GM23338 (cell line): ENCODE measurements at regions not wholly inside any gene's neighbourhood (a gene's known extent, or its start where the extent isn't known, plus 50 kb on each side); places are given as distances from the start of the nearest gene placed in this dataset.

Experiments used
- ATAC-seq: fragments of 200-7000 bp; cut with Tn5 transposase; 3 replicates; pipeline ENCODE4 v1.9.1; 2020
- DNase-seq: peaks from one replicate; pipeline ENCODE4 v3.0.0-alpha.2; 2015; ENCODE audit warnings: low spot score
- H2AFZ ChIP-seq: fragments of 200-600 bp; sonication (generic); 2 replicates; pipeline ENCODE4 v1.8.0; 2016; ENCODE audit warnings: antibody characterized with exemption, mild to moderate bottlenecking, moderate library complexity
- H3F3A ChIP-seq: fragments of 200-600 bp; sonication (generic); replicated peaks from 2 replicates; pipeline ENCODE4 v1.8.0; 2017; ENCODE audit warnings: antibody characterized with exemption, mixed run types, low read depth
- H3K27ac ChIP-seq: fragments of 200-600 bp; sonication (generic); 2 replicates; pipeline ENCODE4 v1.6.1; 2016; ENCODE audit warnings: low read depth
- H3K27me3 ChIP-seq: fragments of 200-600 bp; sonication (generic); 2 replicates; pipeline ENCODE4 v1.8.0; 2016; ENCODE audit warnings: mild to moderate bottlenecking, mixed run types, moderate library complexity; ENCODE audit not compliant: insufficient read depth
- H3K36me3 ChIP-seq: fragments of 200-600 bp; sonication (generic); 2 replicates; pipeline ENCODE4 v1.8.0; 2016; ENCODE audit warnings: mild to moderate bottlenecking; ENCODE audit not compliant: insufficient read depth
- H3K4me1 ChIP-seq: fragments of 200-600 bp; sonication (generic); 2 replicates; pipeline ENCODE4 v1.8.0; 2016; ENCODE audit warnings: mild to moderate bottlenecking, moderate library complexity; ENCODE audit not compliant: insufficient read depth
- H3K4me2 ChIP-seq: fragments of 200-600 bp; sonication (generic); 2 replicates; pipeline ENCODE4 v1.7.1; 2017; ENCODE audit warnings: mixed run types
- H3K4me3 ChIP-seq: fragments of 200-600 bp; sonication (generic); 2 replicates; pipeline ENCODE4 v1.6.1; 2016; ENCODE audit warnings: mixed run types
- H3K79me2 ChIP-seq: fragments of 200-600 bp; sonication (generic); replicated peaks from 2 replicates; pipeline ENCODE4 v1.8.0; 2017; ENCODE audit warnings: mild to moderate bottlenecking; ENCODE audit not compliant: insufficient read depth
- H3K9me2 ChIP-seq: fragments of 200-600 bp; sonication (generic); 2 replicates; pipeline ENCODE4 v1.8.0; 2017; ENCODE audit not compliant: insufficient read depth
- H4K20me1 ChIP-seq: fragments of 200-600 bp; sonication (generic); replicated peaks from 2 replicates; pipeline ENCODE4 v1.8.0; 2017; ENCODE audit warnings: mild to moderate bottlenecking; ENCODE audit not compliant: insufficient read depth
- H3K27ac Mint-ChIP-seq: 2 replicates; pipeline ENCODE4 v1.8.0; 2020; ENCODE audit warnings: inconsistent platforms, mild to moderate bottlenecking, moderate library complexity, mixed read lengths
- H3K27me3 Mint-ChIP-seq: 3 replicates; pipeline ENCODE4 v1.8.0; 2022; ENCODE audit warnings: low read depth, mild to moderate bottlenecking, moderate library complexity, mixed read lengths, inconsistent platforms; ENCODE audit not compliant: insufficient read depth, poor library complexity
- H3K36me3 Mint-ChIP-seq: 3 replicates; pipeline ENCODE4 v1.8.0; 2021; ENCODE audit warnings: low read depth, mild to moderate bottlenecking, inconsistent platforms, moderate library complexity, mixed read lengths
- H3K4me1 Mint-ChIP-seq: 3 replicates; pipeline ENCODE4 v1.8.0; 2020; ENCODE audit warnings: mild to moderate bottlenecking, inconsistent platforms, mixed read lengths
- H3K4me3 Mint-ChIP-seq: 3 replicates; pipeline ENCODE4 v1.8.0; 2021; ENCODE audit warnings: moderate library complexity, mild to moderate bottlenecking, inconsistent platforms, mixed read lengths
- H3K9me3 Mint-ChIP-seq: 3 replicates; pipeline ENCODE4 v1.8.0; 2020; ENCODE audit warnings: moderate library complexity, mild to moderate bottlenecking, inconsistent platforms, mixed read lengths
- CREB1 ChIP-seq: fragments of 250-450 bp; sonication (Bioruptor Pico); IDR thresholded peaks from 2 replicates; pipeline ENCODE4 v1.5.0; 2020; ENCODE audit warnings: low read depth, mild to moderate bottlenecking, moderate library complexity
- EZH2 ChIP-seq: fragments of 200-600 bp; sonication (generic); IDR thresholded peaks from one replicate; pipeline ENCODE4 v1.8.0; 2017; ENCODE audit warnings: antibody characterized with exemption, mild to moderate bottlenecking, low read depth; ENCODE audit not compliant: unreplicated experiment
- EZH2phosphoT487 ChIP-seq: fragments of 200-600 bp; sonication (generic); IDR thresholded peaks from one replicate; pipeline ENCODE4 v1.8.1; 2018; ENCODE audit warnings: antibody characterized with exemption; ENCODE audit not compliant: unreplicated experiment
- JUNB ChIP-seq: IDR thresholded peaks from one replicate; pipeline ENCODE4 v1.6.1; 2016; ENCODE audit warnings: antibody characterized with exemption; ENCODE audit not compliant: unreplicated experiment
- NANOG ChIP-seq: IDR thresholded peaks from 2 replicates; pipeline ENCODE4 v1.6.1; 2016; ENCODE audit warnings: antibody characterized with exemption, borderline replicate concordance
- POLR2AphosphoS5 ChIP-seq: IDR thresholded peaks from 2 replicates; pipeline ENCODE4 v1.6.1; 2016; ENCODE audit warnings: antibody characterized with exemption, low read depth
- STAT1 ChIP-seq: IDR thresholded peaks from one replicate; pipeline ENCODE4 v1.6.1; 2016; ENCODE audit warnings: antibody characterized with exemption; ENCODE audit not compliant: unreplicated experiment
- ZNF114 ChIP-seq: fragments of 250-450 bp; sonication (Bioruptor Pico); IDR thresholded peaks from 2 replicates; pipeline ENCODE4 v1.5.0; 2020; ENCODE audit warnings: mild to moderate bottlenecking, moderate library complexity
- ZNF331 ChIP-seq: fragments of 250-450 bp; sonication (Bioruptor Pico); IDR thresholded peaks from 2 replicates; pipeline ENCODE4 v1.5.0; 2020; ENCODE audit warnings: low read depth, mild to moderate bottlenecking, moderate library complexity
- TF ChIP-seq, protein P1 (sequence below): IDR thresholded peaks from 2 replicates; pipeline ENCODE4 v1.6.1; 2016; ENCODE audit warnings: antibody characterized with exemption
- TF ChIP-seq, protein P2 (sequence below): fragments of 250-450 bp; sonication (Bioruptor Pico); IDR thresholded peaks from 2 replicates; pipeline ENCODE4 v1.5.0; 2020; ENCODE audit warnings: mild to moderate bottlenecking, moderate library complexity
- TF ChIP-seq, protein P3 (sequence below), 2 experiments: fragments of 200-600 bp in 1 of 2; sonication (generic) in 1 of 2; conservative IDR thresholded peaks; 2 replicates each; pipeline versions ENCODE4 v1.5.1 to v1.6.1; 2016 to 2017; ENCODE audit warnings: antibody characterized with exemption in 2 of 2, low read depth in 2 of 2, mild to moderate bottlenecking in 2 of 2, moderate library complexity in 1 of 2
- TF ChIP-seq, protein P4 (sequence below): IDR thresholded peaks from one replicate; pipeline ENCODE4 v1.6.1; 2018; ENCODE audit warnings: antibody characterized with exemption; ENCODE audit not compliant: unreplicated experiment

DNA sequence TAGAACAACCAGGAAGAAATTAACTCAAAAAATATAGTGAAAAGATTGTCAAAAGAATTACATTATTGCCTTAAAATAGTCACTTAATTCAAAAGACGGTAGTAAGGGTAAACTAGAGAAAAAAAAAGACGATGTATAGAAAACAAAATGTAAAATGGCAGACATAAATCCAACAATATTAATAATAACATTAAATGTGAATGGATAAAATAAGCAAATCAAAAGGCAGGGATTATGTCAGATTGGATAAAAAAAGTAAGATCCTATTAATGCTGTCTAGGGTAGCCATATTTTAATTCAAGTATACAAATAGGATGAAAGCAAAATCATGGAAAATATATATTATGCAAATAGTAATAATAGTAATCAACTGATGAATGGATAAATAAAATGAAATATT lies 134.0 kb upstream of the ADCY2 start:
- H3K4me1 ChIP-seq = peaks cover 12% of the 10 kb centered on the region
- no peaks in the 10 kb centered on the region; the same call in 1 of the 2 replicates for H3K79me2 ChIP-seq
- peaks cover 42% of the 10 kb centered on the region for H3K4me1 Mint-ChIP-seq
- peak overlapping the region; percentile 91 for H3K27ac ChIP-seq
- H4K20me1 ChIP-seq = no peaks in the 10 kb centered on the region
- no peak for ATAC-seq
- no peaks in the 10 kb centered on the region for H3F3A ChIP-seq
- peaks cover 67% of the 10 kb centered on the region for H3K36me3 Mint-ChIP-seq
- no peak for DNase-seq
- H3K4me2 ChIP-seq = no peak overlapping the region
- peak overlapping the region; percentile 94 for H3K27ac Mint-ChIP-seq
- no peaks in the 10 kb centered on the region for H3K9me2 ChIP-seq
- TF ChIP-seq CREB1 (no peak), JUNB (no peak), EZH2 (no peak), ZNF114 (CRISPR knock-in tag) (no peak), STAT1 (no peak), NANOG (no peak), EZH2phosphoT487 (no peak), POLR2AphosphoS5 (no peak), ZNF331 (CRISPR knock-in tag) (no peak)
- TF ChIP-seq, protein P1, sequence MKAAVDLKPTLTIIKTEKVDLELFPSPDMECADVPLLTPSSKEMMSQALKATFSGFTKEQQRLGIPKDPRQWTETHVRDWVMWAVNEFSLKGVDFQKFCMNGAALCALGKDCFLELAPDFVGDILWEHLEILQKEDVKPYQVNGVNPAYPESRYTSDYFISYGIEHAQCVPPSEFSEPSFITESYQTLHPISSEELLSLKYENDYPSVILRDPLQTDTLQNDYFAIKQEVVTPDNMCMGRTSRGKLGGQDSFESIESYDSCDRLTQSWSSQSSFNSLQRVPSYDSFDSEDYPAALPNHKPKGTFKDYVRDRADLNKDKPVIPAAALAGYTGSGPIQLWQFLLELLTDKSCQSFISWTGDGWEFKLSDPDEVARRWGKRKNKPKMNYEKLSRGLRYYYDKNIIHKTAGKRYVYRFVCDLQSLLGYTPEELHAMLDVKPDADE = no peak
- TF ChIP-seq, protein P2, sequence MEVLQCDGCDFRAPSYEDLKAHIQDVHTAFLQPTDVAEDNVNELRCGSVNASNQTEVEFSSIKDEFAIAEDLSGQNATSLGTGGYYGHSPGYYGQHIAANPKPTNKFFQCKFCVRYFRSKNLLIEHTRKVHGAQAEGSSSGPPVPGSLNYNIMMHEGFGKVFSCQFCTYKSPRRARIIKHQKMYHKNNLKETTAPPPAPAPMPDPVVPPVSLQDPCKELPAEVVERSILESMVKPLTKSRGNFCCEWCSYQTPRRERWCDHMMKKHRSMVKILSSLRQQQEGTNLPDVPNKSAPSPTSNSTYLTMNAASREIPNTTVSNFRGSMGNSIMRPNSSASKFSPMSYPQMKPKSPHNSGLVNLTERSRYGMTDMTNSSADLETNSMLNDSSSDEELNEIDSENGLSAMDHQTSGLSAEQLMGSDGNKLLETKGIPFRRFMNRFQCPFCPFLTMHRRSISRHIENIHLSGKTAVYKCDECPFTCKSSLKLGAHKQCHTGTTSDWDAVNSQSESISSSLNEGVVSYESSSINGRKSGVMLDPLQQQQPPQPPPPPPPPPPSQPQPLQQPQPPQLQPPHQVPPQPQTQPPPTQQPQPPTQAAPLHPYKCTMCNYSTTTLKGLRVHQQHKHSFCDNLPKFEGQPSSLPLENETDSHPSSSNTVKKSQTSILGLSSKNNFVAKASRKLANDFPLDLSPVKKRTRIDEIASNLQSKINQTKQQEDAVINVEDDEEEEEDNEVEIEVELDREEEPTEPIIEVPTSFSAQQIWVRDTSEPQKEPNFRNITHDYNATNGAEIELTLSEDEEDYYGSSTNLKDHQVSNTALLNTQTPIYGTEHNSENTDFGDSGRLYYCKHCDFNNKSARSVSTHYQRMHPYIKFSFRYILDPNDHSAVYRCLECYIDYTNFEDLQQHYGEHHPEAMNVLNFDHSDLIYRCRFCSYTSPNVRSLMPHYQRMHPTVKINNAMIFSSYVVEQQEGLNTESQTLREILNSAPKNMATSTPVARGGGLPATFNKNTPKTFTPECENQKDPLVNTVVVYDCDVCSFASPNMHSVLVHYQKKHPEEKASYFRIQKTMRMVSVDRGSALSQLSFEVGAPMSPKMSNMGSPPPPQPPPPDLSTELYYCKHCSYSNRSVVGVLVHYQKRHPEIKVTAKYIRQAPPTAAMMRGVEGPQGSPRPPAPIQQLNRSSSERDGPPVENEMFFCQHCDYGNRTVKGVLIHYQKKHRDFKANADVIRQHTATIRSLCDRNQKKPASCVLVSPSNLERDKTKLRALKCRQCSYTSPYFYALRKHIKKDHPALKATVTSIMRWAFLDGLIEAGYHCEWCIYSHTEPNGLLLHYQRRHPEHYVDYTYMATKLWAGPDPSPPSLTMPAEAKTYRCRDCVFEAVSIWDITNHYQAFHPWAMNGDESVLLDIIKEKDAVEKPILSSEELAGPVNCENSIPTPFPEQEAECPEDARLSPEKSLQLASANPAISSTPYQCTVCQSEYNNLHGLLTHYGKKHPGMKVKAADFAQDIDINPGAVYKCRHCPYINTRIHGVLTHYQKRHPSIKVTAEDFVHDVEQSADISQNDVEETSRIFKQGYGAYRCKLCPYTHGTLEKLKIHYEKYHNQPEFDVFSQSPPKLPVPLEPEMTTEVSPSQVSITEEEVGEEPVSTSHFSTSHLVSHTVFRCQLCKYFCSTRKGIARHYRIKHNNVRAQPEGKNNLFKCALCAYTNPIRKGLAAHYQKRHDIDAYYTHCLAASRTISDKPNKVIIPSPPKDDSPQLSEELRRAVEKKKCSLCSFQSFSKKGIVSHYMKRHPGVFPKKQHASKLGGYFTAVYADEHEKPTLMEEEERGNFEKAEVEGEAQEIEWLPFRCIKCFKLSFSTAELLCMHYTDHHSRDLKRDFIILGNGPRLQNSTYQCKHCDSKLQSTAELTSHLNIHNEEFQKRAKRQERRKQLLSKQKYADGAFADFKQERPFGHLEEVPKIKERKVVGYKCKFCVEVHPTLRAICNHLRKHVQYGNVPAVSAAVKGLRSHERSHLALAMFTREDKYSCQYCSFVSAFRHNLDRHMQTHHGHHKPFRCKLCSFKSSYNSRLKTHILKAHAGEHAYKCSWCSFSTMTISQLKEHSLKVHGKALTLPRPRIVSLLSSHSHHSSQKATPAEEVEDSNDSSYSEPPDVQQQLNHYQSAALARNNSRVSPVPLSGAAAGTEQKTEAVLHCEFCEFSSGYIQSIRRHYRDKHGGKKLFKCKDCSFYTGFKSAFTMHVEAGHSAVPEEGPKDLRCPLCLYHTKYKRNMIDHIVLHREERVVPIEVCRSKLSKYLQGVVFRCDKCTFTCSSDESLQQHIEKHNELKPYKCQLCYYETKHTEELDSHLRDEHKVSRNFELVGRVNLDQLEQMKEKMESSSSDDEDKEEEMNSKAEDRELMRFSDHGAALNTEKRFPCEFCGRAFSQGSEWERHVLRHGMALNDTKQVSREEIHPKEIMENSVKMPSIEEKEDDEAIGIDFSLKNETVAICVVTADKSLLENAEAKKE = no peak
- TF ChIP-seq, protein P3, sequence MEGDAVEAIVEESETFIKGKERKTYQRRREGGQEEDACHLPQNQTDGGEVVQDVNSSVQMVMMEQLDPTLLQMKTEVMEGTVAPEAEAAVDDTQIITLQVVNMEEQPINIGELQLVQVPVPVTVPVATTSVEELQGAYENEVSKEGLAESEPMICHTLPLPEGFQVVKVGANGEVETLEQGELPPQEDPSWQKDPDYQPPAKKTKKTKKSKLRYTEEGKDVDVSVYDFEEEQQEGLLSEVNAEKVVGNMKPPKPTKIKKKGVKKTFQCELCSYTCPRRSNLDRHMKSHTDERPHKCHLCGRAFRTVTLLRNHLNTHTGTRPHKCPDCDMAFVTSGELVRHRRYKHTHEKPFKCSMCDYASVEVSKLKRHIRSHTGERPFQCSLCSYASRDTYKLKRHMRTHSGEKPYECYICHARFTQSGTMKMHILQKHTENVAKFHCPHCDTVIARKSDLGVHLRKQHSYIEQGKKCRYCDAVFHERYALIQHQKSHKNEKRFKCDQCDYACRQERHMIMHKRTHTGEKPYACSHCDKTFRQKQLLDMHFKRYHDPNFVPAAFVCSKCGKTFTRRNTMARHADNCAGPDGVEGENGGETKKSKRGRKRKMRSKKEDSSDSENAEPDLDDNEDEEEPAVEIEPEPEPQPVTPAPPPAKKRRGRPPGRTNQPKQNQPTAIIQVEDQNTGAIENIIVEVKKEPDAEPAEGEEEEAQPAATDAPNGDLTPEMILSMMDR (conservative IDR thresholded peaks at IDR 0.05; ENCODE audit: low read depth in 2 of 2) = no peak
- TF ChIP-seq, protein P4, sequence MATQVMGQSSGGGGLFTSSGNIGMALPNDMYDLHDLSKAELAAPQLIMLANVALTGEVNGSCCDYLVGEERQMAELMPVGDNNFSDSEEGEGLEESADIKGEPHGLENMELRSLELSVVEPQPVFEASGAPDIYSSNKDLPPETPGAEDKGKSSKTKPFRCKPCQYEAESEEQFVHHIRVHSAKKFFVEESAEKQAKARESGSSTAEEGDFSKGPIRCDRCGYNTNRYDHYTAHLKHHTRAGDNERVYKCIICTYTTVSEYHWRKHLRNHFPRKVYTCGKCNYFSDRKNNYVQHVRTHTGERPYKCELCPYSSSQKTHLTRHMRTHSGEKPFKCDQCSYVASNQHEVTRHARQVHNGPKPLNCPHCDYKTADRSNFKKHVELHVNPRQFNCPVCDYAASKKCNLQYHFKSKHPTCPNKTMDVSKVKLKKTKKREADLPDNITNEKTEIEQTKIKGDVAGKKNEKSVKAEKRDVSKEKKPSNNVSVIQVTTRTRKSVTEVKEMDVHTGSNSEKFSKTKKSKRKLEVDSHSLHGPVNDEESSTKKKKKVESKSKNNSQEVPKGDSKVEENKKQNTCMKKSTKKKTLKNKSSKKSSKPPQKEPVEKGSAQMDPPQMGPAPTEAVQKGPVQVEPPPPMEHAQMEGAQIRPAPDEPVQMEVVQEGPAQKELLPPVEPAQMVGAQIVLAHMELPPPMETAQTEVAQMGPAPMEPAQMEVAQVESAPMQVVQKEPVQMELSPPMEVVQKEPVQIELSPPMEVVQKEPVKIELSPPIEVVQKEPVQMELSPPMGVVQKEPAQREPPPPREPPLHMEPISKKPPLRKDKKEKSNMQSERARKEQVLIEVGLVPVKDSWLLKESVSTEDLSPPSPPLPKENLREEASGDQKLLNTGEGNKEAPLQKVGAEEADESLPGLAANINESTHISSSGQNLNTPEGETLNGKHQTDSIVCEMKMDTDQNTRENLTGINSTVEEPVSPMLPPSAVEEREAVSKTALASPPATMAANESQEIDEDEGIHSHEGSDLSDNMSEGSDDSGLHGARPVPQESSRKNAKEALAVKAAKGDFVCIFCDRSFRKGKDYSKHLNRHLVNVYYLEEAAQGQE = no peak
- H3K4me3 Mint-ChIP-seq = no peak overlapping the region
- no peak overlapping the region for H3K4me3 ChIP-seq
- no peaks in the 10 kb centered on the region for H3K27me3 ChIP-seq
- no peaks in the 10 kb centered on the region for H3K36me3 ChIP-seq
- H3K27me3 Mint-ChIP-seq = peaks cover 9% of the 10 kb centered on the region
- H2AFZ ChIP-seq = no peak overlapping the region
- H3K9me3 Mint-ChIP-seq = peaks cover 45% of the 10 kb centered on the region
